H54 (cell line): ENCODE measurements at regions not wholly inside any gene's neighbourhood (a gene's known extent, or its start where the extent isn't known, plus 50 kb on each side); places are given as distances from the start of the nearest gene placed in this dataset.
"Not testable (repeated sequence)": the region's sequence is repeated elsewhere in the genome, so short reads cannot be mapped to it uniquely, and the experiment has no call there.

ENCODE experiments used
- DNase-seq: peaks from one replicate; pipeline ENCODE4 v3.0.0; 2011; ENCODE audit warnings: low spot score, mixed read lengths; ENCODE audit not compliant: insufficient read length
- FAIRE-seq: peaks from 3 replicates; lab custom pipeline; 2011; peaks lifted over from hg19 to GRCh38; lab: Jason Lieb, UNC
- POLR2A ChIP-seq: IDR thresholded peaks from 2 replicates; pipeline ENCODE4 v1.6.1; 2011; ENCODE audit warnings: low read depth, mild to moderate bottlenecking, low read length

GRCh38 chr3:36656873-36657272 lies 107.5 kb downstream of the DCLK3 start:
- FAIRE-seq, result no peak
- DNase-seq, result no peak
- no peak for TF ChIP-seq POLR2A

- FAIRE-seq, result peak; percentile 94
- TF ChIP-seq POLR2A, result no peak
- no peak for DNase-seq
These were observed 111.3 kb downstream of the DCLK3 start for GRCh38 chr3:36653095-36653494.

GRCh38 chr3:36652104-36652503 lies 112.2 kb downstream of the DCLK3 start:
- DNase-seq, result no peak
- TF ChIP-seq POLR2A, result no peak
- FAIRE-seq, result no peak

- no peak for TF ChIP-seq POLR2A
- DNase-seq (no peak), FAIRE-seq (no peak)
These were observed 114.1 kb downstream of the DCLK3 start for GRCh38 chr3:36650271-36650671.

GRCh38 chr3:36649125-36649524 lies 115.2 kb downstream of the DCLK3 start:
- TF ChIP-seq POLR2A, result no peak
- FAIRE-seq (no peak), DNase-seq (no peak)

GRCh38 chr3:36648241-36649034 lies 115.9 kb downstream of the DCLK3 start:
- FAIRE-seq, result peak; percentile 94
- no peak for TF ChIP-seq POLR2A
- peak; percentile 15 for DNase-seq

GRCh38 chr3:36647423-36647853 lies 116.9 kb downstream of the DCLK3 start:
- TF ChIP-seq POLR2A, result no peak
- FAIRE-seq, result peak; percentile 78
- no peak for DNase-seq

- DNase-seq (no peak), FAIRE-seq (no peak)
- TF ChIP-seq POLR2A, result no peak
These were observed 121.2 kb downstream of the DCLK3 start for GRCh38 chr3:36643192-36643591.

GRCh38 chr3:36635731-36636130 lies 128.6 kb downstream of the DCLK3 start:
- no peak for DNase-seq
- no peak for TF ChIP-seq POLR2A
- FAIRE-seq, result no peak

- DNase-seq, FAIRE-seq: not testable (repeated sequence)
These were observed 130.5 kb downstream of the DCLK3 start for GRCh38 chr3:36633897-36634296.

- DNase-seq (no peak), FAIRE-seq (no peak)
- TF ChIP-seq POLR2A, result no peak
These were observed 131.3 kb downstream of the DCLK3 start for GRCh38 chr3:36633060-36633459.

- TF ChIP-seq POLR2A, result no peak
- DNase-seq (no peak), FAIRE-seq (no peak)
These were observed 132.8 kb downstream of the DCLK3 start for GRCh38 chr3:36631549-36631948.

GRCh38 chr3:36615861-36616260 lies 148.5 kb downstream of the DCLK3 start:
- FAIRE-seq (no peak), DNase-seq (no peak)
- no peak for TF ChIP-seq POLR2A

GRCh38 chr3:36606871-36607765 lies 157.2 kb downstream of the DCLK3 start:
- TF ChIP-seq POLR2A, result no peak
- no peak for FAIRE-seq
- no peak for DNase-seq
